Skin epidermis (tissue), 12 donors: ENCODE measurements at regions not wholly inside any gene's neighbourhood (a gene's known extent, or its start where the extent isn't known, plus 50 kb on each side); places are given as distances from the start of the nearest gene placed in this dataset.

Source experiments
- H3K27ac ChIP-seq, 21 experiments: fragments of 200-600 bp; sonication (generic) in 11 of 21; one replicate each; pipeline ENCODE4 v1.5.0; 2020; ENCODE audit warnings: mild to moderate bottlenecking in 3 of 21, inconsistent platforms in 2 of 21, moderate library complexity in 2 of 21
- H3K4me3 ChIP-seq, 7 experiments: fragments of 200-600 bp; sonication (generic) in 2 of 7; one replicate each; pipeline ENCODE4 v1.5.0; 2020; ENCODE audit warnings: inconsistent platforms in 2 of 7, mild to moderate bottlenecking in 2 of 7, moderate library complexity in 1 of 7

GRCh38 chr6:170081556-170081955 is 209.3 kb downstream of the DLL1 start:
- H3K27ac ChIP-seq = no peak overlapping the region
- H3K4me3 ChIP-seq = no peak overlapping the region

GRCh38 chr6:170080828-170081371 is 210.0 kb downstream of the DLL1 start:
- Histone ChIP-seq H3K27ac (no peak overlapping the region), H3K4me3 (no peak overlapping the region)

- no peak overlapping the region for H3K4me3 ChIP-seq
- H3K27ac ChIP-seq = no peak overlapping the region
These were observed 210.6 kb downstream of the DLL1 start for GRCh38 chr6:170080169-170080827.

- H3K27ac ChIP-seq = no peak overlapping the region
These were observed 214.3 kb downstream of the DLL1 start for GRCh38 chr6:170076466-170077165.

GRCh38 chr6:170075659-170076223 is 215.1 kb downstream of the DLL1 start:
- no peak overlapping the region for H3K27ac ChIP-seq
- H3K4me3 ChIP-seq = no peak overlapping the region

More at GRCh38 chr6:170076466-170077165, 214.3 kb downstream of the DLL1 start:
- H3K4me3 ChIP-seq = no peak overlapping the region

GRCh38 chr6:170074907-170075306 is 216.0 kb downstream of the DLL1 start:
- no peak overlapping the region for H3K4me3 ChIP-seq
- no peak overlapping the region for H3K27ac ChIP-seq

GRCh38 chr6:170074435-170074834 is 216.4 kb downstream of the DLL1 start:
- Histone ChIP-seq H3K27ac (no peak overlapping the region), H3K4me3 (no peak overlapping the region)

GRCh38 chr6:170073846-170074245 is 217.0 kb downstream of the DLL1 start:
- Histone ChIP-seq H3K4me3 (no peak overlapping the region), H3K27ac (no peak overlapping the region)

- Histone ChIP-seq H3K27ac (no peak overlapping the region), H3K4me3 (no peak overlapping the region)
These were observed 218.6 kb downstream of the DLL1 start for GRCh38 chr6:170072246-170072645.

GRCh38 chr6:170069611-170070010 is 221.3 kb downstream of the DLL1 start:
- Histone ChIP-seq H3K27ac (no peak overlapping the region), H3K4me3 (no peak overlapping the region)

GRCh38 chr6:170068496-170068895 is 222.4 kb downstream of the DLL1 start:
- no peak overlapping the region for H3K27ac ChIP-seq
- H3K4me3 ChIP-seq = no peak overlapping the region

GRCh38 chr6:170067923-170068360 is 222.9 kb downstream of the DLL1 start:
- no peak overlapping the region for H3K4me3 ChIP-seq
- H3K27ac ChIP-seq = no peak overlapping the region

GRCh38 chr6:170067181-170067641 is 223.7 kb downstream of the DLL1 start:
- Histone ChIP-seq H3K27ac (no peak overlapping the region), H3K4me3 (no peak overlapping the region)

- H3K27ac ChIP-seq = no peak overlapping the region
- H3K4me3 ChIP-seq = no peak overlapping the region
These were observed 224.2 kb downstream of the DLL1 start for GRCh38 chr6:170066679-170067078.

GRCh38 chr6:170063851-170064602 is 226.9 kb downstream of the DLL1 start:
- H3K27ac ChIP-seq = no peak overlapping the region
- no peak overlapping the region for H3K4me3 ChIP-seq

- Histone ChIP-seq H3K27ac (no peak overlapping the region), H3K4me3 (no peak overlapping the region)
These were observed 227.4 kb downstream of the DLL1 start for GRCh38 chr6:170063431-170063830.

GRCh38 chr6:170062915-170063241 is 228.0 kb downstream of the DLL1 start:
- H3K4me3 ChIP-seq = no peak overlapping the region
- no peak overlapping the region for H3K27ac ChIP-seq

- no peak overlapping the region for H3K4me3 ChIP-seq
- H3K27ac ChIP-seq = no peak overlapping the region
These were observed 228.5 kb downstream of the DLL1 start for GRCh38 chr6:170062209-170062914.

- Histone ChIP-seq H3K4me3 (no peak overlapping the region), H3K27ac (no peak overlapping the region)
These were observed 231.9 kb downstream of the DLL1 start for GRCh38 chr6:170058878-170059485.
